Ectodermal cell (in vitro differentiated cells): ENCODE measurements at regions not wholly inside any gene's neighbourhood (a gene's known extent, or its start where the extent isn't known, plus 50 kb on each side); places are given as distances from the start of the nearest gene placed in this dataset.
"Not testable (repeated sequence)": the region's sequence is repeated elsewhere in the genome, so short reads cannot be mapped to it uniquely, and the experiment has no call there.

ENCODE experiments used
- H3K27ac ChIP-seq: 2 replicates; pipeline ENCODE4 v1.7.0; 2013; ENCODE audit warnings: mild to moderate bottlenecking, low read depth, low read length; ENCODE audit not compliant: insufficient read depth, poor library complexity, severe bottlenecking
- H3K27me3 ChIP-seq: 2 replicates; pipeline ENCODE4 v1.7.0; 2013; ENCODE audit warnings: mild to moderate bottlenecking, low read length; ENCODE audit not compliant: insufficient read depth, control insufficient read depth, poor library complexity, severe bottlenecking
- H3K36me3 ChIP-seq: one replicate; pipeline ENCODE4 v1.7.0; 2013; ENCODE audit warnings: low read length; ENCODE audit not compliant: control insufficient read depth, insufficient read depth
- H3K4me1 ChIP-seq: one replicate; pipeline ENCODE4 v1.7.0; 2013; ENCODE audit warnings: low read length; ENCODE audit not compliant: control insufficient read depth, insufficient read depth
- H3K4me3 ChIP-seq: 2 replicates; pipeline ENCODE4 v1.7.0; 2013; ENCODE audit warnings: low read depth, low read length, control low read depth; ENCODE audit not compliant: insufficient read depth
- H3K9me3 ChIP-seq: 2 replicates; pipeline ENCODE4 v1.7.0; 2013; ENCODE audit warnings: mild to moderate bottlenecking, low read length, moderate library complexity; ENCODE audit not compliant: control insufficient read depth
- WGBS, 2 experiments: methylation state at CpG; one replicate each; pipeline ENCODE4 v1.1.7; 2013; ENCODE audit warnings: missing lambda C conversion rate in 2 of 2; 5-methylcytosine and 5-hydroxymethylcytosine counted together

DNA sequence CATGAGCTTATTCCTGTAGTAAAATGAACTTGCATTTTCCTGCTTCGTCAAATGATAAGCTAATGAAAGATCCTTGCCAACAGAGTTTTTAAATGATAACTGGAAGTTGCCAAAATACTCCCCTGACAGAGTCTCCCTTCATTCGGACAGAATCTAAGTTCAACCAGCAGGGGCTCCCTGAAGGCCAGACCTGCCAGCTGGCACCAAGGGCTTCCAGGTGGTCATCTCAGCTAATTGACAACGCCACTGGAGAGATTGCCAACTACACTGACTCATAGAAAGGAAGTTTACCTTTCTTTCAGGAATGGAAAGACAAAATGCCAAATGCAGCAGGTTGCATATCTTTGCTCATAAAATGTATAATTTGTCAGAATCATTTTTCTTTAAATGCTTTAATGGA is 462.8 kb downstream of the GXYLT1 start:
- 84 to 92% methylated on average over 3 of the region's 3 CpGs for WGBS, 2 experiments
- no peaks in the 10 kb centered on the region for H3K9me3 ChIP-seq
- H3K4me3 ChIP-seq = no peak overlapping the region

DNA sequence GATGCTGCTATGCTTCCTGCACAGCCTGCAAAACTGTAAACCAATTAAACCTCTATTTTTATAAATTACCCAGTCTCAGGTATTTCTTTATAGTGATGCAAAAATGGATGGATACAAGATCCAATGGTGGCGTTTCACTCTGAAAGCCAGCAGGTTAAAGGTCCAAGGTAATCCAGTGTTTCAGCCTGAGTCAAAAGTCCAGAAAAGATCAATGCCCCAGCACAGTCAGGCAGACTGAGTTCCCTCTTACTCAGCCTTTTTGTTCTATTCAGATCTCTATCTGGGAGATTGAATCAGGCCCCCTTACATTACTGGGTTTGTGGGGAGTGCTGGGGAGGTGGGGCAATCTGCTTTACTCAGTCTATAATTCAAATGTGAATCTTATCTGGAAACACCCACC is 464.5 kb downstream of the GXYLT1 start:
- H3K4me1 ChIP-seq = no peaks in the 10 kb centered on the region
- 91 to 100% methylated on average over 1 of the region's 1 CpG for WGBS, 2 experiments
- H3K9me3 ChIP-seq = no peaks in the 10 kb centered on the region
- no peaks in the 10 kb centered on the region for H3K27me3 ChIP-seq
- no peak overlapping the region for H3K27ac ChIP-seq
- H3K36me3 ChIP-seq = no peaks in the 10 kb centered on the region
- no peak overlapping the region for H3K4me3 ChIP-seq

More for the DNA sequence above, 462.8 kb downstream of the GXYLT1 start:
- Histone ChIP-seq H3K27me3 (no peaks in the 10 kb centered on the region), H3K4me1 (no peaks in the 10 kb centered on the region), H3K36me3 (no peaks in the 10 kb centered on the region), H3K27ac (no peak overlapping the region)

DNA sequence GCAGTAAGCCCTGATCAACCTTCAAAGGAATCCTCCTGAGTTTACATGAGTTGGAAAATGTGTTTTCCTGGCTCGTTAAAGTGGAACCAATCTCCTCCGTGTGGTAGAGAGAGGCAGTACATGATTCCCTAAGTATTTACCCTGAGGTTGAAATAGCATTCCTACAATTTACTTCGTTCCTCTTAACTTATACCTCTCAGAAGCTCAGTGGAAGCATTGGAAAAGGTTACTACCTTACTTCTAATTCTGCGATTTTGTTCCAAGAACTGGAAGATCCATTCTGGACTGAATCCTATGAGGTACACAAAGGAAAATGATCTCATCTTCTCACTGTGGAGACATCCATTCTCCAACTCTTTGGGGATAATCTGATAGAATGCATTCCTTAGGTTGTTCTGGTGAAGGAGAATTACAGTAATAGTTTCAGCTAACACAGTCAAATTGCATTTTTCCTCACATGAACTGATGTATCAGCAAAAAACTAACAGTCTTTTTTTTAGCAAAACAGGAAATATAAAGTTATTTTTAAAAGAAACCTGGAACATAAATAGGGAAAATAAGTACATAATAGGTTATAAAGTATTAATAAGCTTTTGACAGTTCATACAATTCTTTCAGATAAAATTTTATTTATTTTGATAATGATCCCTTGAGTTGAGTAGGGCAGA is 475.6 kb downstream of the PDZRN4 start:
- H3K27ac ChIP-seq = no peak overlapping the region
- no peak overlapping the region for H3K4me3 ChIP-seq
- 30 to 42% methylated on average over 4 of the region's 4 CpGs for WGBS, 2 experiments
- H3K9me3 ChIP-seq = no peaks in the 10 kb centered on the region
- no peaks in the 10 kb centered on the region for H3K27me3 ChIP-seq
- peaks cover 4% of the 10 kb centered on the region for H3K4me1 ChIP-seq
- H3K36me3 ChIP-seq = no peaks in the 10 kb centered on the region

DNA sequence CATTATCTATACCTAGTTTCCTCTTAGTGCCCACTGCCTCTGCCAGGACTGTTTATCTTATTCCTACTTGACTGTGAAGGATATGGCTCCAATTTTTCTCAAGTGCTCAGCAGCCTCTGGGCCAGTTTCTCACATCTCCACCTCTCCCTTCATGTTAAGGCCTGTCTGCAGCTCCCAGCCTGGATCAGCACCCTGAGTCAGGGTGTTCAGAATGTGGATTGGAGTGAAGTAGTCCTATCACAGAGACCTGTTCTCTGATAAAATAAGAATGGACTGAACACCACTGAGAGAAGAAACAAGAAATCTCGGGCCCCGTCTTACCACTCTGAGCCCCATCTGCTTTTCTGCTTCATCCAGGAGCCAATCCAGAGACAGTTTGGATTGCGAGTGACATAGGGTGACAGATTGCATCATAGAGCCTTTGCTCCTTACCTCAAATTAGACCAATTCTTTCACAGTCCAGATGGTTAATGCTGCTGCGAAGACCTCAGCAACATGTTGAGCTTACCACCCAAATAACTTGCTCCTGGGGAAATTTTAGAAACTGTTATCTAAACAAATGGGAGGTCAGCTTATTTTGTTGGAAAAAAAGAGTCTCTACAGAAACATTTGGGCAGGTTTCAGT is 473.1 kb downstream of the PDZRN4 start:
- 95 to 99% methylated on average over 4 of the region's 4 CpGs for WGBS, 2 experiments
- no peak overlapping the region for H3K4me3 ChIP-seq
- no peaks in the 10 kb centered on the region for H3K27me3 ChIP-seq
- no peaks in the 10 kb centered on the region for H3K36me3 ChIP-seq
- H3K9me3 ChIP-seq = no peaks in the 10 kb centered on the region
- H3K27ac ChIP-seq = no peak overlapping the region
- peaks cover 4% of the 10 kb centered on the region for H3K4me1 ChIP-seq

DNA sequence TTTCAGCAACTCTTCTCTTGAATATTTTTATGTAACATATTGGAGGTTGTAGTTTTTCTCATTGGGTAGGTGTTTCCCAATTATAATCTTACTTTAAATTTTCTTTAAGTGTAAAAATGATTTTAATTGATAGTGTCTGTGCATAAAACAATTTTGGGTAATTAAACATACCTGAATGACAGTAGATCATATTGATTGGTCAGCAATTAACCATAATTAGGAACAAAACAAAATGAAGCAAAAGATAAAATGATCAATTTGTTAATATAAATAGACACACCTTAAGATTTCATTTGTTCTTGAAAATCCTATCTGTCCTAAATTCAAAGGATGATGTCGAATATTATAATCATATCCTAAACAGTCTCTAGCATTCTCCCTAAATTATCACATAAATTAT is 468.3 kb downstream of the PDZRN4 start:
- WGBS, 2 experiments = no CpG with 5 or more reads among the region's 1 CpG
- Histone ChIP-seq H3K9me3 (no peaks in the 10 kb centered on the region), H3K27me3 (no peaks in the 10 kb centered on the region), H3K27ac (no peak overlapping the region), H3K4me3 (no peak overlapping the region), H3K36me3 (no peaks in the 10 kb centered on the region), H3K4me1 (no peaks in the 10 kb centered on the region)

DNA sequence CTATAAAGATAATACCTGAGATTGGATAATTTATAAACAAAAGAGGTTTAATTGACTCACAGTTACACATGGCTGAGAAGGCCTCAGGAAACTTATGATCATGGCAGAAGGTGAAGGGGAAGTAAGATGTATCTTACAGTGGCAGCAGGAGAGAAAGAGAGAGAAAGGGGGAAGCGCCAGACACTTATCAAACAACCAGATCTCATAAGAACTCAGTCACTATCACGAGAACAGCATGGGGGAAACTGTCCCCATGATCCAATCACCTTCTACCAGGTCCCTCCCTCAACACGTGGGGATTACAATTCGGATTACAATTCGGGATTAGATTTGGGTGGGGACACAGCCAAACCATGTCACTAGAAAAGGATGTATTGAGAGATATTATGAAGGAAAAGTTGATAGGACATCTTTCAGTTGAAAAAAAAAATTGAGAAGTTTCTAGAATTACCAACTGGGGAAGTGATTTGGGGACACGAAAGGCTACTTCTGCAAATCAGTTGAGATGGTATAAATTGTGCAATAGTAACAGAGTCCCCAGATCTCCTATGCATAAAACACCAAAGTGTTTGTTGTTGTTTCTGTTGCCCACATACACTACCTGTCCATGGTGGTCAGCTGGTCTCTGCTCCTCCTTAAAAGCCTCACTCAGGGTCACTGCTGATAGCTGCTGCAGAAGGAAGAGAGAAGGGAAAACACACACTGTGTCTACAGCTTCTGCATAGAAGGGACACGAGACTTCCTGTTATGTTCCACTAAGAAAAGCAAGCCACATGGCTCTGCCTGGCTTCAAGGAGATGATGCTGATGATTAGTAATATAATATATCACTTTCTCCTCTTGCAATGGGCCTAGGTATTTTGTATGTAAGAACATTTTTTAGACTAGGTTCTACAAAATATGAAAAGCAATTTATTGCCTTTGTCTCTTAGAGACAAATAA is 465.5 kb downstream of the PDZRN4 start:
- Histone ChIP-seq H3K36me3 (no peaks in the 10 kb centered on the region), H3K4me3 (no peak overlapping the region), H3K9me3 (no peaks in the 10 kb centered on the region), H3K27me3 (no peaks in the 10 kb centered on the region), H3K27ac (no peak overlapping the region), H3K4me1 (no peaks in the 10 kb centered on the region)
- 88 to 92% methylated on average over 6 to 7 of the region's 7 CpGs for WGBS, 2 experiments

DNA sequence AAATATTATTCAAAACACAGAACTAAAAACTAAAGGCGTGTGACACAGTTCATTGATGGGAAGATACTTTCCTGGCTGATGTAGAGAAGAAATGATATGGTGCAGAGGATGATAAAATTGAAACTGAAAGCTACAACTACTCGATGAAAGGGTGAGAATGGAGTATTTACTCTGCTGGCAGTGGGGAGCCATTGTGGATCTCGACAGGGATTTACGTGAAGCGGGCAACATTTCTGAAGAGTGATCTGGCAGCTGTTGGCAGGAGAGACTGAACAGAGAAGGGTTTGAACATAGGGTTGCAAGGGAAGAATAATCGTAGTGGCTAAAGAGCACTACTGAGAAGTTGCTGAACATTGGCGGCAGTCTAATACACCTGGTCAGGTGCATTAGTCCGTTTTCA is 464.9 kb downstream of the PDZRN4 start:
- H3K36me3 ChIP-seq = no peaks in the 10 kb centered on the region
- H3K27me3 ChIP-seq = no peaks in the 10 kb centered on the region
- H3K4me1 ChIP-seq = no peaks in the 10 kb centered on the region
- H3K27ac ChIP-seq = no peak overlapping the region
- H3K9me3 ChIP-seq = no peaks in the 10 kb centered on the region
- H3K4me3 ChIP-seq = no peak overlapping the region
- 59 to 75% methylated on average over 7 to 8 of the region's 8 CpGs for WGBS, 2 experiments

DNA sequence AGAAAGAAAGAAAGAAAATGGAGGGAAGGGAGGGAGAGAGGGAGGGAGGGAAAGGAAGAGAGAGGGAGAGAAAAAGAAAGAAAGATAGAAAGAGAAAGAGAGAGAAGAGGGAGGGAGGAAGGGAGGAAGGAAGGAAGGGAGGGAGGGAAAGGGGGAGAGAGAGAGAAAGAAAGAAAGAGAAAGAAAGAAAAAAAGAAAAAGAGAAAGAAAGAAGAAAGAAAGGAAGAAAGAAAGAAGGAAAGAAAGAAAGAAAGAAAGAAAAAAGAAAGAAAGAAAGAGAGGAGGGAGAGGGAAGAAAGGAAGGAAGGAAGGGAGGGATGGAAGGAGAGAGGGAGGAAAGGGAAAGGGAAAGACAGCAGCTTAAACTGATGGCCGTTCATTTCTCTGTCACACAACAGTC is 457.5 kb downstream of the PDZRN4 start:
- WGBS, 2 experiments = 40 to 52% methylated on average over 1 of the region's 1 CpG
- no peak overlapping the region for H3K4me3 ChIP-seq
- no peaks in the 10 kb centered on the region for H3K27me3 ChIP-seq
- no peaks in the 10 kb centered on the region for H3K9me3 ChIP-seq
- H3K4me1 ChIP-seq = no peaks in the 10 kb centered on the region
- no peaks in the 10 kb centered on the region for H3K36me3 ChIP-seq
- no peak overlapping the region for H3K27ac ChIP-seq

DNA sequence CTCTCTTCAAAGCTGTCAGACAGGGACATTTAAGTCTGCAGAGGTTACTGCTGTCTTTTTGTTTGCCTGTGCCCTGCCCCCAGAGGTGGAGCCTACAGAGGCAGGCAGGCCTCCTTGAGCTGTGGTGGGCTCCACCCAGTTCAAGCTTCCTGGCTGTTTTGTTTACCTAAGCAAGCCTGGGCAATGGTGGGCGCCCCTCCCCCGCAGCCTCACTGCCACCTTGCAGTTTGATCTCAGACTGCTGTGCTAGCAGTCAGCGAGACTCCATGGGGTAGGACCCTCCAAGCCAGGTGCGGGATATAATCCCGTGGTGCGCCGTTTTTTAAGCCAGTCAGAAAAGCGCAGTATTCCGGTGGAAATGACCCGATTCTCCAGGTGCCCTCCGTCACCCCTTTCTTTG is 454.7 kb downstream of the PDZRN4 start:
- WGBS, 2 experiments = 85 to 86% methylated on average over 11 of the region's 11 CpGs
- H3K36me3 ChIP-seq, H3K4me3 ChIP-seq, H3K27me3 ChIP-seq, H3K27ac ChIP-seq, H3K9me3 ChIP-seq, H3K4me1 ChIP-seq: not testable (repeated sequence)

DNA sequence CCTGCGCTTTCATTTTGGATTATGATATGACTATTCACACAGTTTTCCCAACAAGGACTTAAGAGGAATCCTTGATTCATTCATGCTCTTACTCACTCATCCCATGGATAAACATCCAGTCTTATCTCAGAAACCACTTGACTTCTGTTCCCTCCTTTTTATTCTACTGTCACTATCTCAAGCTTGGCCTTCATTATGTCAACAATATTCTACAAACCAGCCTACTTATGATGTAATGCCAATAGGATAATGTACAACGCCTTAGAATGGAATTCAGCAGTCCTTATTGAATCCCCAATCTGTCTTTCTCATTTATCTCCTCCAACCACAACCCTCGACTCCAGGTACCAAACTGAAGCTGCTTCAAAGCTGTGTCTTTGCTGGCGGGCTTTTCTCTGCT is 448.5 kb downstream of the PDZRN4 start:
- WGBS, 2 experiments = 92 to 93% methylated on average over 4 of the region's 4 CpGs
- no peak overlapping the region for H3K4me3 ChIP-seq
- H3K27me3 ChIP-seq = no peaks in the 10 kb centered on the region
- H3K4me1 ChIP-seq = no peaks in the 10 kb centered on the region
- no peaks in the 10 kb centered on the region for H3K36me3 ChIP-seq
- H3K27ac ChIP-seq = no peak overlapping the region
- H3K9me3 ChIP-seq = no peaks in the 10 kb centered on the region
